H7 (cell line): ENCODE measurements at regions not wholly inside any gene's neighbourhood (a gene's known extent, or its start where the extent isn't known, plus 50 kb on each side); places are given as distances from the start of the nearest gene placed in this dataset.

Experiments used
- DNase-seq: peaks from one replicate; pipeline ENCODE4 v3.0.0; 2012
- H3K27me3 ChIP-seq: 2 replicates; pipeline ENCODE4 v1.6.0; 2011; ENCODE audit warnings: mild to moderate bottlenecking, low read length; ENCODE audit not compliant: control insufficient read depth, insufficient read depth
- H3K36me3 ChIP-seq: replicated peaks from 2 replicates; pipeline ENCODE4 v1.5.1; 2011; ENCODE audit warnings: low read length; ENCODE audit not compliant: control insufficient read depth, insufficient read depth
- H3K4me3 ChIP-seq: 2 replicates; pipeline ENCODE4 v1.5.1; 2011; ENCODE audit warnings: low read depth, mild to moderate bottlenecking, control low read depth, low read length, moderate library complexity; ENCODE audit not compliant: insufficient read depth

GRCh38 chr1:56390934-56391731 is 188.2 kb downstream of the PLPP3 start:
- no peaks in the 10 kb centered on the region; the same call in 1 of the 2 replicates for H3K27me3 ChIP-seq
- DNase-seq = no peak
- H3K36me3 ChIP-seq = no peaks in the 10 kb centered on the region
- H3K4me3 ChIP-seq = no peak overlapping the region

GRCh38 chr1:56390232-56390867 is 189.0 kb downstream of the PLPP3 start:
- DNase-seq = peak; percentile 43
- Histone ChIP-seq H3K36me3 (no peaks in the 10 kb centered on the region), H3K27me3 (no peaks in the 10 kb centered on the region; the same call in 1 of the 2 replicates), H3K4me3 (peak overlapping the region; percentile 16)

- Histone ChIP-seq H3K36me3 (no peaks in the 10 kb centered on the region), H3K4me3 (no peak overlapping the region), H3K27me3 (no peaks in the 10 kb centered on the region; the same call in 1 of the 2 replicates)
- DNase-seq = no peak
These were observed 189.6 kb downstream of the PLPP3 start for GRCh38 chr1:56389813-56390212.

- no peak for DNase-seq
- H3K36me3 ChIP-seq = no peaks in the 10 kb centered on the region
- H3K27me3 ChIP-seq = no peaks in the 10 kb centered on the region
These were observed 192.2 kb downstream of the PLPP3 start for GRCh38 chr1:56387071-56387740.

GRCh38 chr1:56385314-56385713 is 194.0 kb downstream of the PLPP3 start:
- Histone ChIP-seq H3K27me3 (no peaks in the 10 kb centered on the region), H3K4me3 (no peak overlapping the region), H3K36me3 (no peaks in the 10 kb centered on the region)
- no peak for DNase-seq

More at GRCh38 chr1:56387071-56387740, 192.2 kb downstream of the PLPP3 start:
- no peak overlapping the region for H3K4me3 ChIP-seq

- Histone ChIP-seq H3K36me3 (no peaks in the 10 kb centered on the region), H3K4me3 (no peak overlapping the region), H3K27me3 (no peaks in the 10 kb centered on the region)
- DNase-seq = no peak
These were observed 196.4 kb downstream of the PLPP3 start for GRCh38 chr1:56382929-56383328.

GRCh38 chr1:56380531-56380930 is 198.8 kb downstream of the PLPP3 start:
- Histone ChIP-seq H3K27me3 (no peaks in the 10 kb centered on the region), H3K36me3 (no peaks in the 10 kb centered on the region), H3K4me3 (no peak overlapping the region)
- DNase-seq = no peak

- no peaks in the 10 kb centered on the region for H3K27me3 ChIP-seq
- DNase-seq = no peak
- H3K4me3 ChIP-seq = no peak overlapping the region
- no peaks in the 10 kb centered on the region for H3K36me3 ChIP-seq
These were observed 200.9 kb downstream of the PLPP3 start for GRCh38 chr1:56378341-56379070.

GRCh38 chr1:56377431-56377830 is 201.9 kb downstream of the PLPP3 start:
- no peaks in the 10 kb centered on the region for H3K27me3 ChIP-seq
- H3K36me3 ChIP-seq = no peaks in the 10 kb centered on the region
- no peak for DNase-seq
- H3K4me3 ChIP-seq = no peak overlapping the region

- peak; percentile 41 for DNase-seq
- Histone ChIP-seq H3K27me3 (no peaks in the 10 kb centered on the region), H3K4me3 (no peak overlapping the region), H3K36me3 (no peaks in the 10 kb centered on the region)
These were observed 203.0 kb downstream of the PLPP3 start for GRCh38 chr1:56376188-56376984.

- DNase-seq = peak; percentile 33
- H3K36me3 ChIP-seq = no peaks in the 10 kb centered on the region
- no peaks in the 10 kb centered on the region for H3K27me3 ChIP-seq
- H3K4me3 ChIP-seq = no peak overlapping the region
These were observed 204.0 kb downstream of the PLPP3 start for GRCh38 chr1:56375326-56375804.

GRCh38 chr1:56374026-56374974 is 205.1 kb downstream of the PLPP3 start:
- H3K27me3 ChIP-seq = no peaks in the 10 kb centered on the region
- no peaks in the 10 kb centered on the region for H3K36me3 ChIP-seq
- no peak for DNase-seq
- no peak overlapping the region for H3K4me3 ChIP-seq

GRCh38 chr1:56370513-56370912 is 208.8 kb downstream of the PLPP3 start:
- Histone ChIP-seq H3K4me3 (no peak overlapping the region), H3K27me3 (no peaks in the 10 kb centered on the region), H3K36me3 (no peaks in the 10 kb centered on the region)
- DNase-seq = peak; percentile 29
